ENCODE measurements at regions not wholly inside any gene's neighbourhood (a gene's known extent, or its start where the extent isn't known, plus 50 kb on each side); places are given as distances from the start of the nearest gene placed in this dataset.

GRCh38 chr3:87062685-87063084 lies 71.7 kb upstream of the VGLL3 start:
- TF ChIP-seq, protein P1, sequence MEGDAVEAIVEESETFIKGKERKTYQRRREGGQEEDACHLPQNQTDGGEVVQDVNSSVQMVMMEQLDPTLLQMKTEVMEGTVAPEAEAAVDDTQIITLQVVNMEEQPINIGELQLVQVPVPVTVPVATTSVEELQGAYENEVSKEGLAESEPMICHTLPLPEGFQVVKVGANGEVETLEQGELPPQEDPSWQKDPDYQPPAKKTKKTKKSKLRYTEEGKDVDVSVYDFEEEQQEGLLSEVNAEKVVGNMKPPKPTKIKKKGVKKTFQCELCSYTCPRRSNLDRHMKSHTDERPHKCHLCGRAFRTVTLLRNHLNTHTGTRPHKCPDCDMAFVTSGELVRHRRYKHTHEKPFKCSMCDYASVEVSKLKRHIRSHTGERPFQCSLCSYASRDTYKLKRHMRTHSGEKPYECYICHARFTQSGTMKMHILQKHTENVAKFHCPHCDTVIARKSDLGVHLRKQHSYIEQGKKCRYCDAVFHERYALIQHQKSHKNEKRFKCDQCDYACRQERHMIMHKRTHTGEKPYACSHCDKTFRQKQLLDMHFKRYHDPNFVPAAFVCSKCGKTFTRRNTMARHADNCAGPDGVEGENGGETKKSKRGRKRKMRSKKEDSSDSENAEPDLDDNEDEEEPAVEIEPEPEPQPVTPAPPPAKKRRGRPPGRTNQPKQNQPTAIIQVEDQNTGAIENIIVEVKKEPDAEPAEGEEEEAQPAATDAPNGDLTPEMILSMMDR (IDR thresholded peaks at IDR 0.05): no peak
- no peak for TF ChIP-seq POLR2A (IDR thresholded peaks at IDR 0.05)
